ENCODE measurements at regions not wholly inside any gene's neighbourhood (a gene's known extent, or its start where the extent isn't known, plus 50 kb on each side); places are given as distances from the start of the nearest gene placed in this dataset.

GRCh38 chr12:116631619-116632018 is 72.4 kb downstream of the MAP1LC3B2 start:
- Histone ChIP-seq H3K4me2 (ENCODE audit: extremely low read depth, insufficient read depth, low read length) (no peak overlapping the region), H2AFZ (ENCODE audit: low read length) (no peak overlapping the region), H3K27ac (ENCODE audit: insufficient read depth, low read length) (no peak overlapping the region), H3K27me3 (ENCODE audit: control insufficient read depth, insufficient read depth, low read length) (peaks cover 5% of the 10 kb centered on the region), H3K9me3 (ENCODE audit: control insufficient read depth, insufficient read depth, low read depth, low read length) (no peaks in the 10 kb centered on the region), H4K20me1 (ENCODE audit: control insufficient read depth, extremely low read depth, insufficient read depth, low read length) (no peaks in the 10 kb centered on the region), H3K36me3 (ENCODE audit: control insufficient read depth, insufficient read depth, low read length) (no peaks in the 10 kb centered on the region), H3K9ac (ENCODE audit: insufficient read depth, low read length) (no peak overlapping the region), H3K4me1 (ENCODE audit: control insufficient read depth, extremely low read depth, insufficient read depth, low read length) (no peaks in the 10 kb centered on the region), H3K4me3 (replicated peaks in 1 of 4; ENCODE audit: control extremely low read depth in 1 of 4, insufficient read depth in 1 of 4, low read depth in 3 of 4, low read length in 4 of 4) (no peak overlapping the region), H3K79me2 (ENCODE audit: control insufficient read depth, insufficient read depth, low read length) (no peaks in the 10 kb centered on the region)
- no peak for TF ChIP-seq CTCF (conservative IDR thresholded peaks at IDR 0.05 in 1 of 2, IDR thresholded peaks at IDR 0.05 in 1 of 2; ENCODE audit: low read depth in 1 of 2, low read length in 2 of 2)
- TF ChIP-seq EZH2 (IDR thresholded peaks at IDR 0.05; ENCODE audit: low read length, missing control alignments) = no peak
- DNase-seq (ENCODE audit: low read depth in 2 of 2) = no peak

GRCh38 chr12:116630762-116631161 is 71.6 kb downstream of the MAP1LC3B2 start:
- H3K36me3 ChIP-seq (ENCODE audit: control insufficient read depth, insufficient read depth, low read length) = no peaks in the 10 kb centered on the region
- H3K9me3 ChIP-seq (ENCODE audit: control insufficient read depth, insufficient read depth, low read depth, low read length) = no peaks in the 10 kb centered on the region
- no peaks in the 10 kb centered on the region for H3K4me1 ChIP-seq (ENCODE audit: control insufficient read depth, extremely low read depth, insufficient read depth, low read length)
- no peak overlapping the region for H3K4me3 ChIP-seq (replicated peaks in 1 of 4; ENCODE audit: control extremely low read depth in 1 of 4, insufficient read depth in 1 of 4, low read depth in 3 of 4, low read length in 4 of 4)
- no peak for DNase-seq (ENCODE audit: low read depth in 2 of 2)
- peaks cover 5% of the 10 kb centered on the region for H3K27me3 ChIP-seq (ENCODE audit: control insufficient read depth, insufficient read depth, low read length)
- no peak overlapping the region for H3K27ac ChIP-seq (ENCODE audit: insufficient read depth, low read length)
- no peak overlapping the region for H3K9ac ChIP-seq (ENCODE audit: insufficient read depth, low read length)
- no peak overlapping the region for H2AFZ ChIP-seq (ENCODE audit: low read length)
- H3K79me2 ChIP-seq (ENCODE audit: control insufficient read depth, insufficient read depth, low read length) = no peaks in the 10 kb centered on the region
- H3K4me2 ChIP-seq (ENCODE audit: extremely low read depth, insufficient read depth, low read length) = no peak overlapping the region
- TF ChIP-seq CTCF (conservative IDR thresholded peaks at IDR 0.05 in 1 of 2, IDR thresholded peaks at IDR 0.05 in 1 of 2; ENCODE audit: low read depth in 1 of 2, low read length in 2 of 2) (no peak), EZH2 (IDR thresholded peaks at IDR 0.05; ENCODE audit: low read length, missing control alignments) (no peak)
- H4K20me1 ChIP-seq (ENCODE audit: control insufficient read depth, extremely low read depth, insufficient read depth, low read length) = no peaks in the 10 kb centered on the region

GRCh38 chr12:116629480-116629879 is 70.3 kb downstream of the MAP1LC3B2 start:
- Histone ChIP-seq H3K9ac (ENCODE audit: insufficient read depth, low read length) (no peak overlapping the region), H3K4me1 (ENCODE audit: control insufficient read depth, extremely low read depth, insufficient read depth, low read length) (no peaks in the 10 kb centered on the region), H2AFZ (ENCODE audit: low read length) (no peak overlapping the region), H3K9me3 (ENCODE audit: control insufficient read depth, insufficient read depth, low read depth, low read length) (no peaks in the 10 kb centered on the region), H3K4me2 (ENCODE audit: extremely low read depth, insufficient read depth, low read length) (no peak overlapping the region), H4K20me1 (ENCODE audit: control insufficient read depth, extremely low read depth, insufficient read depth, low read length) (no peaks in the 10 kb centered on the region), H3K4me3 (replicated peaks in 1 of 4; ENCODE audit: control extremely low read depth in 1 of 4, insufficient read depth in 1 of 4, low read depth in 3 of 4, low read length in 4 of 4) (no peak overlapping the region), H3K27ac (ENCODE audit: insufficient read depth, low read length) (no peak overlapping the region), H3K36me3 (ENCODE audit: control insufficient read depth, insufficient read depth, low read length) (no peaks in the 10 kb centered on the region), H3K79me2 (ENCODE audit: control insufficient read depth, insufficient read depth, low read length) (no peaks in the 10 kb centered on the region), H3K27me3 (ENCODE audit: control insufficient read depth, insufficient read depth, low read length) (peaks cover 2% of the 10 kb centered on the region)
- DNase-seq (ENCODE audit: low read depth in 2 of 2) = no peak
- no peak for TF ChIP-seq CTCF (conservative IDR thresholded peaks at IDR 0.05 in 1 of 2, IDR thresholded peaks at IDR 0.05 in 1 of 2; ENCODE audit: low read depth in 1 of 2, low read length in 2 of 2)
- TF ChIP-seq EZH2 (IDR thresholded peaks at IDR 0.05; ENCODE audit: low read length, missing control alignments) = no peak

Data from fibroblast of lung (primary cell).